AG04450 (cell line): ENCODE measurements at regions not wholly inside any gene's neighbourhood (a gene's known extent, or its start where the extent isn't known, plus 50 kb on each side); places are given as distances from the start of the nearest gene placed in this dataset.

Source experiments
- CTCF ChIA-PET: fragments of 300-600, 350-600 bp; formaldehyde crosslinking; extraction: SDS; loops from one replicate; lab custom pipeline; 2022; ENCODE audit warnings: antibody characterized with exemption, inconsistent platforms; lab: Charles Lee
- POLR2A ChIA-PET: fragments of 350-600 bp; formaldehyde crosslinking; extraction: SDS; loops from one replicate; lab custom pipeline; 2021; ENCODE audit warnings: antibody characterized with exemption, inconsistent platforms; lab: Yijun Ruan, JAX
- DNase-seq: peaks from one replicate; pipeline ENCODE4 v3.0.0-alpha.2; 2011; ENCODE audit warnings: low read depth, low spot score
- H3K27ac ChIP-seq: one replicate; pipeline ENCODE4 v1.5.1; 2012; ENCODE audit warnings: low read depth, low read length, control low read depth
- H3K27me3 ChIP-seq: one replicate; pipeline ENCODE4 v1.6.0; 2012; ENCODE audit warnings: low read length; ENCODE audit not compliant: control insufficient read depth, insufficient read depth
- H3K4me3 ChIP-seq: 2 replicates; pipeline ENCODE4 v1.5.1; 2011; ENCODE audit warnings: mild to moderate bottlenecking, low read depth, low read length, control low read depth
- H3K9me3 ChIP-seq: 2 replicates; pipeline ENCODE4 v1.5.1; 2012; ENCODE audit warnings: low read length; ENCODE audit not compliant: control insufficient read depth, insufficient read depth
- TF ChIP-seq, protein P1 (sequence below): IDR thresholded peaks from 2 replicates; pipeline ENCODE4 v1.5.1; 2011; ENCODE audit warnings: low read depth, low read length, control low read depth, inconsistent platforms

GRCh38 chr3:34279901-34280300 lies 481.5 kb downstream of the PDCD6IP start:
- no peaks in the 10 kb centered on the region for H3K9me3 ChIP-seq
- no peak for DNase-seq
- no peaks in the 10 kb centered on the region for H3K27me3 ChIP-seq
- CTCF ChIA-PET, result no interaction called here
- POLR2A ChIA-PET, result no interaction called here
- TF ChIP-seq, protein P1, sequence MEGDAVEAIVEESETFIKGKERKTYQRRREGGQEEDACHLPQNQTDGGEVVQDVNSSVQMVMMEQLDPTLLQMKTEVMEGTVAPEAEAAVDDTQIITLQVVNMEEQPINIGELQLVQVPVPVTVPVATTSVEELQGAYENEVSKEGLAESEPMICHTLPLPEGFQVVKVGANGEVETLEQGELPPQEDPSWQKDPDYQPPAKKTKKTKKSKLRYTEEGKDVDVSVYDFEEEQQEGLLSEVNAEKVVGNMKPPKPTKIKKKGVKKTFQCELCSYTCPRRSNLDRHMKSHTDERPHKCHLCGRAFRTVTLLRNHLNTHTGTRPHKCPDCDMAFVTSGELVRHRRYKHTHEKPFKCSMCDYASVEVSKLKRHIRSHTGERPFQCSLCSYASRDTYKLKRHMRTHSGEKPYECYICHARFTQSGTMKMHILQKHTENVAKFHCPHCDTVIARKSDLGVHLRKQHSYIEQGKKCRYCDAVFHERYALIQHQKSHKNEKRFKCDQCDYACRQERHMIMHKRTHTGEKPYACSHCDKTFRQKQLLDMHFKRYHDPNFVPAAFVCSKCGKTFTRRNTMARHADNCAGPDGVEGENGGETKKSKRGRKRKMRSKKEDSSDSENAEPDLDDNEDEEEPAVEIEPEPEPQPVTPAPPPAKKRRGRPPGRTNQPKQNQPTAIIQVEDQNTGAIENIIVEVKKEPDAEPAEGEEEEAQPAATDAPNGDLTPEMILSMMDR, result no peak
- no peak overlapping the region for H3K27ac ChIP-seq
- H3K4me3 ChIP-seq, result no peak overlapping the region

GRCh38 chr3:34283751-34284150 lies 485.3 kb downstream of the PDCD6IP start:
- TF ChIP-seq, protein P1, result no peak
- Histone ChIP-seq H3K9me3 (no peaks in the 10 kb centered on the region), H3K27me3 (no peaks in the 10 kb centered on the region), H3K4me3 (no peak overlapping the region), H3K27ac (no peak overlapping the region)
- ChIA-PET POLR2A (no interaction called here), CTCF (no interaction called here)
- no peak for DNase-seq

DNA sequence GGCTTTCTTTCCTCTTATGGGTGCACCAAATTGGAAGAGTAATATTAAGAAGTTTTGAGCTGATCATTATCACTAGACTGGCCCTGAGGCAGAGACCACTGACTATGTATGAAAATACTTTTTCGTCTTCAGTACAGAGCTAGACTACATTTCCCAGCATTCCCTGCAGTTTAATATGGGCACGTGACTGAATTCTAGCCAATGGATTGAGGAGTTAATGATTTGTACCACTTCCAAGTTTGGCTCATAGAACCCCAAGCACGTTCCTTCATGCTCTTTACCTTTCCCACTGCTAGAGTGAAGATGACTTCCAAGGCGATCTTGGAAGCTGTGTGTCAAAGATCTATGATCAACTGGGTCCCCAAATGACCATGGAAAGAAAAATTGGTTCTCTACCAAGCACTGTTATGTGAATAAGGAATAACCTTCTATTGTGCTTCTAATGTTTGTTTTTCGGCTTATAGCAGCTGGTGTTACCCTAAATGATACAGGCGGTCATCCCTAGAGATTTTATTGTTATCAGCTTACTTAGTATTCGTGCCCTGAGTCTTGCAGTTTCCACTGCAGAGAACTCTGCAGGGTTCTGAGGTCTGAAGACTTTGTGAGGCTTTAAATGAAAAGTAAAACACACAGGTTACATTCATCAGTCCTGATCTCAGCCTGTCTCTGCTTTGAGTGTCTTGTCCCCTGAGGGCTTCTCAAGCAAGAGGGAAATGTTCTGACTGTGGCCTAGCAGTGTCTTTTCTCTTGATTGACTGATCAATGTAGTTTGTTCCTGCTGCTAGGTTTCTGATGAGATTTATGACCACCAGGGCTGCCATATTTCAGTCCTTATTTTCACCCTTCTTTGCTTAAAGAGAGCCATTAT lies 486.8 kb downstream of the PDCD6IP start:
- no peaks in the 10 kb centered on the region for H3K9me3 ChIP-seq
- POLR2A ChIA-PET, result no interaction called here
- no peak overlapping the region for H3K4me3 ChIP-seq
- no peak for DNase-seq
- no peak overlapping the region for H3K27ac ChIP-seq
- CTCF ChIA-PET, result no interaction called here
- TF ChIP-seq, protein P1, result no peak
- H3K27me3 ChIP-seq, result no peaks in the 10 kb centered on the region

DNA sequence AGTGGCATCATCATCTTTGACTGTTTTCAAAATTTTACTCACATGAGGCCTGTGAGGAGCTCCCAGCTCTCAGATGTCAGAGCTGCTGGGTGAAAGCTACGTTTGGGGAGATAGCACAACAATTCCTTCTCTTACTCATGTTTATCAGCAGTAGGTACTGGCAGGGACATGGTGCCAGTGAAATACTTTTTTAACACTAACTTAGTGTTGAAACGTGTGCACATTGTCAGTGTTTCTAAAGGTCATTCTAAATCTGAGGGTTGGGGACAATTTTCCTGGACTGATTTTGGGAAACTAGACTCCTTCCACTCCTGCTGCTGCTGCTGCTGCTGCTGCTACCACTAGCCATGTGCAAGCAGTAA lies 487.4 kb downstream of the PDCD6IP start:
- H3K9me3 ChIP-seq, result no peaks in the 10 kb centered on the region
- no peak overlapping the region for H3K27ac ChIP-seq
- TF ChIP-seq, protein P1, result no peak
- no peak overlapping the region for H3K4me3 ChIP-seq
- ChIA-PET POLR2A (no interaction called here), CTCF (no interaction called here)
- no peaks in the 10 kb centered on the region for H3K27me3 ChIP-seq
- no peak for DNase-seq

- TF ChIP-seq, protein P1, result no peak
- ChIA-PET POLR2A (no interaction called here), CTCF (no interaction called here)
- H3K27me3 ChIP-seq, result no peaks in the 10 kb centered on the region
- no peak for DNase-seq
- H3K27ac ChIP-seq, result no peak overlapping the region
- H3K9me3 ChIP-seq, result no peaks in the 10 kb centered on the region
- H3K4me3 ChIP-seq, result no peak overlapping the region
Observed at GRCh38 chr3:34292605-34293300, 494.3 kb downstream of the PDCD6IP start.
